Vagina (tissue), 2 donors: ENCODE measurements at regions not wholly inside any gene's neighbourhood (a gene's known extent, or its start where the extent isn't known, plus 50 kb on each side); places are given as distances from the start of the nearest gene placed in this dataset.

Experiments
- CTCF ChIP-seq, 3 experiments: fragments of 450-650 bp in 2 of 3; fragments of 200-600 bp in 1 of 3; sonication (generic) in 1 of 3; IDR thresholded peaks; one replicate each; pipeline ENCODE4 v1.5.1; 2017 to 2019; ENCODE audit warnings: antibody characterized with exemption in 3 of 3, mild to moderate bottlenecking in 2 of 3, moderate library complexity in 2 of 3
- POLR2A ChIP-seq, 2 donors: fragments of 450-650 bp; IDR thresholded peaks; one replicate each; pipeline ENCODE4 v1.6.1; 2017; ENCODE audit warnings: antibody characterized with exemption in 2 of 2, mild to moderate bottlenecking in 2 of 2, moderate library complexity in 2 of 2
- POLR2AphosphoS5 ChIP-seq, 2 donors: sonication (generic); formaldehyde crosslinking; IDR thresholded peaks; one replicate each; pipeline ENCODE4 v1.9.0; 2017; ENCODE audit warnings: antibody characterized with exemption in 2 of 2, mild to moderate bottlenecking in 2 of 2, low read depth in 1 of 2; ENCODE audit not compliant: insufficient read depth in 1 of 2

GRCh38 chr5:165139721-165140120, 1634.3 kb downstream of the MAT2B start:
- no peak for TF ChIP-seq CTCF (IDR thresholded peaks at IDR 0.05)
- no peak for TF ChIP-seq POLR2AphosphoS5 (IDR thresholded peaks at IDR 0.05; ENCODE audit: insufficient read depth in 1 of 2, low read depth in 1 of 2)
- TF ChIP-seq POLR2A (IDR thresholded peaks at IDR 0.05), result no peak
